DOHH2 (cell line): ENCODE measurements at regions not wholly inside any gene's neighbourhood (a gene's known extent, or its start where the extent isn't known, plus 50 kb on each side); places are given as distances from the start of the nearest gene placed in this dataset.

Experiments used
- H3F3A ChIP-seq: fragments of 200-600 bp; sonication (generic), shearing (Covaris generic); 2 replicates; pipeline ENCODE4 v1.6.0; 2016; ENCODE audit warnings: antibody characterized with exemption, mild to moderate bottlenecking; ENCODE audit not compliant: control insufficient read depth, insufficient read depth
- H3K27ac ChIP-seq: fragments of 200-600 bp; sonication (generic); 2 replicates; pipeline ENCODE4 v1.5.1; 2014; ENCODE audit warnings: low read depth, mild to moderate bottlenecking, low read length, moderate library complexity
- H3K27me3 ChIP-seq: fragments of 200-600 bp; sonication (generic); 2 replicates; pipeline ENCODE4 v1.6.1; 2014; ENCODE audit warnings: mild to moderate bottlenecking, low read length, mixed read lengths; ENCODE audit not compliant: control insufficient read depth
- H3K36me3 ChIP-seq: fragments of 200-600 bp; sonication (generic); 2 replicates; pipeline ENCODE4 v1.6.1; 2014; ENCODE audit warnings: mild to moderate bottlenecking, low read length, moderate library complexity, mixed read lengths; ENCODE audit not compliant: control insufficient read depth
- H3K4me1 ChIP-seq: fragments of 200-600 bp; sonication (generic); 2 replicates; pipeline ENCODE4 v1.6.1; 2014; ENCODE audit warnings: mild to moderate bottlenecking, low read length, mixed read lengths; ENCODE audit not compliant: control insufficient read depth
- H3K4me2 ChIP-seq: fragments of 200-600 bp; sonication (generic); 2 replicates; pipeline ENCODE4 v1.6.0; 2014; ENCODE audit warnings: mild to moderate bottlenecking, low read length, moderate library complexity
- H3K4me3 ChIP-seq: fragments of 200-600 bp; sonication (generic); 2 replicates; pipeline ENCODE4 v1.5.1; 2014; ENCODE audit warnings: mild to moderate bottlenecking, low read length, mixed read lengths
- H3K79me2 ChIP-seq: fragments of 200-600 bp; sonication (generic); 2 replicates; pipeline ENCODE4 v1.6.1; 2014; ENCODE audit warnings: mild to moderate bottlenecking, low read length, mixed read lengths; ENCODE audit not compliant: control insufficient read depth
- H3K9me2 ChIP-seq: fragments of 200-600 bp; sonication (generic); replicated peaks from 2 replicates; pipeline ENCODE4 v1.6.1; 2014; ENCODE audit warnings: mild to moderate bottlenecking, low read length, mixed read lengths; ENCODE audit not compliant: control insufficient read depth
- H3K9me3 ChIP-seq: fragments of 200-600 bp; sonication (generic); 2 replicates; pipeline ENCODE4 v1.6.1; 2014; ENCODE audit warnings: antibody characterized with exemption, low read length, mixed read lengths; ENCODE audit not compliant: control insufficient read depth, insufficient read depth
- H4K20me1 ChIP-seq: fragments of 200-600 bp; sonication (generic); 2 replicates; pipeline ENCODE4 v1.6.0; 2014; ENCODE audit warnings: low read depth, mild to moderate bottlenecking, antibody characterized with exemption, low read length, moderate library complexity; ENCODE audit not compliant: control insufficient read depth, insufficient read depth
- CTCF ChIP-seq: fragments of 200-600 bp; sonication (generic); IDR thresholded peaks from one replicate; pipeline ENCODE4 v1.5.1; 2014; ENCODE audit warnings: antibody characterized with exemption, mild to moderate bottlenecking, low read depth, low read length; ENCODE audit not compliant: poor library complexity, severe bottlenecking
- EZH2phosphoT487 ChIP-seq: fragments of 200-600 bp; sonication (generic); IDR thresholded peaks from 2 replicates; pipeline ENCODE4 v1.6.1; 2017; ENCODE audit warnings: borderline replicate concordance, mild to moderate bottlenecking, antibody characterized with exemption, low read length, moderate library complexity, mixed read lengths

GRCh38 chr5:146945617-146946084 is 67.1 kb upstream of the PPP2R2B start:
- Histone ChIP-seq H3K4me3 (no peak overlapping the region), H4K20me1 (no peaks in the 10 kb centered on the region), H3K27me3 (no peaks in the 10 kb centered on the region), H3K9me3 (peaks cover 4% of the 10 kb centered on the region), H3K36me3 (no peaks in the 10 kb centered on the region), H3K4me1 (no peaks in the 10 kb centered on the region), H3F3A (no peaks in the 10 kb centered on the region), H3K9me2 (no peaks in the 10 kb centered on the region), H3K79me2 (no peaks in the 10 kb centered on the region), H3K4me2 (no peak overlapping the region), H3K27ac (no peak overlapping the region)
- no peak for TF ChIP-seq CTCF

- H3K4me1 ChIP-seq = no peaks in the 10 kb centered on the region
- peaks cover 4% of the 10 kb centered on the region for H3K9me3 ChIP-seq
- TF ChIP-seq EZH2phosphoT487 (no peak), CTCF (peak; percentile 32)
- H3K79me2 ChIP-seq = no peaks in the 10 kb centered on the region
- no peak overlapping the region for H3K27ac ChIP-seq
- no peak overlapping the region for H3K4me3 ChIP-seq
- H3K4me2 ChIP-seq = no peak overlapping the region
- no peaks in the 10 kb centered on the region for H3F3A ChIP-seq
- H3K27me3 ChIP-seq = no peaks in the 10 kb centered on the region
- no peaks in the 10 kb centered on the region for H4K20me1 ChIP-seq
- H3K36me3 ChIP-seq = no peaks in the 10 kb centered on the region
- no peaks in the 10 kb centered on the region for H3K9me2 ChIP-seq
These were observed 68.8 kb upstream of the PPP2R2B start for GRCh38 chr5:146947181-146947941.

GRCh38 chr5:146948666-146949065 is 70.1 kb upstream of the PPP2R2B start:
- TF ChIP-seq EZH2phosphoT487 (no peak), CTCF (no peak)
- Histone ChIP-seq H3F3A (no peaks in the 10 kb centered on the region), H3K79me2 (no peaks in the 10 kb centered on the region), H3K9me2 (no peaks in the 10 kb centered on the region), H3K27me3 (no peaks in the 10 kb centered on the region), H3K9me3 (peaks cover 4% of the 10 kb centered on the region), H3K36me3 (no peaks in the 10 kb centered on the region), H3K4me1 (no peaks in the 10 kb centered on the region), H3K4me3 (no peak overlapping the region), H3K4me2 (no peak overlapping the region), H3K27ac (no peak overlapping the region), H4K20me1 (no peaks in the 10 kb centered on the region)
